ENCODE measurements at regions not wholly inside any gene's neighbourhood (a gene's known extent, or its start where the extent isn't known, plus 50 kb on each side); places are given as distances from the start of the nearest gene placed in this dataset.

DNA sequence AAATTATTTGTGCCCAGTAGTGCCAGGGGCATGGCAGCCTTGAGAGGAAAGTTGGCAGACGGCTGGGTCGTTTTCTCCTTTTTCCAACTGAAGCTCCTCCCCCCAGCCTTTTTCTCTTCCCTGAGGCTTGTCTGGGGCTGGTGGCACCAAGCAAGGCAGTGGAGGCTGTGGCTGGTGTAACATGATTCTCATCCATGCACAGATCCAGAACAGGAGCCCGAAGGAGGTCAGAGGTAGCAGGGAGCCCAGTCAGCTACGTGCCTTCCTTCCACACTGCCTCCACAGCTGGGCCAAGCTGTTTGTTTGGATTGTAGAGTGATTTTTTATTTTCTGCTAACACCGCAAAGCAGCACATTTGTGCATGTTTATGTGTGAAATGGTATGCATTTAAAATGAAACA lies 170.3 kb upstream of the MGAT5 start:
- Histone ChIP-seq H3K9me3 (ENCODE audit: control insufficient read depth in 2 of 2, insufficient read depth in 1 of 2, low read depth in 1 of 2, low read length in 1 of 2) (no peaks in the 10 kb centered on the region), H3K4me1 (ENCODE audit: control insufficient read depth in 3 of 3, insufficient read depth in 2 of 3, low read depth in 1 of 3, low read length in 2 of 3) (peaks cover 0 to 4% (median 4%) of the 10 kb centered on the region in 3 donors), H3K36me3 (ENCODE audit: control insufficient read depth in 3 of 3, insufficient read depth in 2 of 3, low read depth in 1 of 3, low read length in 3 of 3) (no peaks in the 10 kb centered on the region), H3K27ac (ENCODE audit: low read depth in 1 of 3, low read length in 2 of 3) (no peak overlapping the region), H3K4me3 (ENCODE audit: low read depth in 1 of 3, low read length in 3 of 3) (no peak overlapping the region), H3K27me3 (ENCODE audit: control insufficient read depth in 3 of 3, insufficient read depth in 3 of 3, low read length in 3 of 3) (no peaks in the 10 kb centered on the region)
- no peak for FAIRE-seq
- no peak for DNase-seq
- WGBS, 3 donors, result 61 to 75% (median 64%) methylated on average over 5 of the region's 5 CpGs

DNA sequence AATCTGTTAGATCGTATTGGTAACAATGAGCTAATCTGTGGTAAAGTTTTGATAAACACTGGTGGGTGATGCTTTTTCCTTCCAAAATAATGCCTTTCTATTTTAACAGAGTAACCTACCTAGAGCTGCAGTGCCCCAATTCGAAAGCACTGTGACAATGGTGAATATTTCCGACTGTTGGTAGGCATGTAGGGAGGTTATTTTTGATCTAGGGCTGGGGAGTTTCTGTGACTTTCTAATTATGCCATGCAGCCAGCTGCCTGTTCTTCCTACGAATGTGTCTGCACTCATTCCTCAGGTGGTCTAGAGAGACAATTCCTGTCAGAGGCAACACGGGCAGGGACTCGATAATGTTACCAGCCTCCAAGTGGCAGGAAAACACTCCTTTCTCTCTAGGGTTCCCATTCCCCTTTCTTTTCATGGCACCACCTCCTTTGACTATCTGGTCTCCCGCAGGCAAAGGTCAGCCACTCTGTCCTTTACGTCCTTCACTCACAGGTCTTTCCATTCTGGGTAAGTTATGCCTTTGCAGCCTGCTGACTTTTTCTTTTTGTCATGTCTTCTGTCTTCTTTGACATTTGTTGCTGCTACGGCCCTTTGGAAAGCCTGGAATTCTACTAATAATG lies 167.2 kb upstream of the MGAT5 start:
- Histone ChIP-seq H3K9me3 (ENCODE audit: control insufficient read depth in 2 of 2, insufficient read depth in 1 of 2, low read depth in 1 of 2, low read length in 1 of 2) (peaks cover 0 to 5% of the 10 kb centered on the region in 2 donors), H3K27ac (ENCODE audit: low read depth in 1 of 3, low read length in 2 of 3) (no peak overlapping the region), H3K4me3 (ENCODE audit: low read depth in 1 of 3, low read length in 3 of 3) (no peak overlapping the region), H3K4me1 (ENCODE audit: control insufficient read depth in 3 of 3, insufficient read depth in 2 of 3, low read depth in 1 of 3, low read length in 2 of 3) (peaks cover 0 to 4% (median 4%) of the 10 kb centered on the region in 3 donors), H3K27me3 (ENCODE audit: control insufficient read depth in 3 of 3, insufficient read depth in 3 of 3, low read length in 3 of 3) (no peaks in the 10 kb centered on the region), H3K36me3 (ENCODE audit: control insufficient read depth in 3 of 3, insufficient read depth in 2 of 3, low read depth in 1 of 3, low read length in 3 of 3) (no peaks in the 10 kb centered on the region)
- FAIRE-seq (no peak), DNase-seq (peak in 1 of 2 donors; percentile 6)
- WGBS, 3 donors, result 66 to 80% (median 79%) methylated on average over 9 of the region's 9 CpGs

DNA sequence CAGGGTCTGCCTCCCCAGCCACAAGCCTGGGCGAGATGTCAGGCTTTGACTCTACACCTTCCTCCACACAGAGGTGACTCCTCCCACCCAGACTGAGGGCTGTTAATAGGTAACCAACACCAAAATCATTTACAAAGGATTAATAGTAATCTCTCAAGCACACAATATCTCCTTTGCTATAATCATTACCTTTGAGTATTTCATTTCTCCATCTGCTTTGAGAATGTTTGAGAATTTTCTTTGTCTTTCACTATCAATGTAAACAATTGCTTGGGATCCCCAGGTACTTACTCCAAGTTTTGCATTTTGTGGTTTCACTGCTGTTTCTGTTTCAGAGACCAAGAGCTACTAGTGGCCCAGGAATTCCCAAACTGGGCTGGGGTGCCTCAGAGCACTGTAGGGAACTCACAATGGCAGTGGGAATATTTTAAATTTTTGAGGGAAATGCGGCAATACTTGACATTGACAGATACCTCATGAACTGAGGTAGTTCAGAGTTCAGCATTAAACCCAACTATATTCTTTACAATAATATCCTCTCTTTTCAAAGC lies 166.4 kb upstream of the MGAT5 start:
- no peak for FAIRE-seq
- WGBS, 3 donors, result 19 to 55% (median 37%) methylated on average over 2 of the region's 2 CpGs
- H3K36me3 ChIP-seq (ENCODE audit: control insufficient read depth in 3 of 3, insufficient read depth in 2 of 3, low read depth in 1 of 3, low read length in 3 of 3), result no peaks in the 10 kb centered on the region
- no peak overlapping the region for H3K4me3 ChIP-seq (ENCODE audit: low read depth in 1 of 3, low read length in 3 of 3)
- peaks cover 0 to 5% of the 10 kb centered on the region in 2 donors for H3K9me3 ChIP-seq (ENCODE audit: control insufficient read depth in 2 of 2, insufficient read depth in 1 of 2, low read depth in 1 of 2, low read length in 1 of 2)
- peak; percentile 68 to 76 for DNase-seq
- peaks cover 0 to 4% (median 4%) of the 10 kb centered on the region in 3 donors for H3K4me1 ChIP-seq (ENCODE audit: control insufficient read depth in 3 of 3, insufficient read depth in 2 of 3, low read depth in 1 of 3, low read length in 2 of 3)
- no peaks in the 10 kb centered on the region for H3K27me3 ChIP-seq (ENCODE audit: control insufficient read depth in 3 of 3, insufficient read depth in 3 of 3, low read length in 3 of 3)
- H3K27ac ChIP-seq (ENCODE audit: low read depth in 1 of 3, low read length in 2 of 3), result no peak overlapping the region

DNA sequence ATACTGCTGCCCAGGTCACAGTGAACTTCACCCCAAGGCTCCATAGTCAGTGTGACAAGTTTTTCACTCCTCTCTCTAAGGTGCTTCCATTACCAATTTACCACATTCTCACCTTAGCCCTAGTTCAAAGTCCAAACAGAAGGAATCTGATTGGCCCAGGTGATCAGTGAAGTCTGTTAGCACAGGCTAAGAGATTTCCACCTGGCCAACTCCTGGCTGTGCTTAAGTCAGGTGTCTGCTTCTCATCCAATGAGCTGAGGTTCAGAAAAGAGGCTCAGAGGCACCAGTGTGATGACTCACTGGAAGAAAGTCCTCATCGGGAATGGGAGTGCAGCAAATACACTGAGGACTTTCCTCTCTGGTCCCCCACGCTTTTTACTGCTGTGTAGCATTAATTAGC lies 164.4 kb upstream of the MGAT5 start:
- no peaks in the 10 kb centered on the region for H3K27me3 ChIP-seq (ENCODE audit: control insufficient read depth in 3 of 3, insufficient read depth in 3 of 3, low read length in 3 of 3)
- peaks cover 0 to 4% (median 4%) of the 10 kb centered on the region in 3 donors for H3K4me1 ChIP-seq (ENCODE audit: control insufficient read depth in 3 of 3, insufficient read depth in 2 of 3, low read depth in 1 of 3, low read length in 2 of 3)
- FAIRE-seq, result no peak
- H3K27ac ChIP-seq (ENCODE audit: low read depth in 1 of 3, low read length in 2 of 3), result no peak overlapping the region
- no peaks in the 10 kb centered on the region for H3K36me3 ChIP-seq (ENCODE audit: control insufficient read depth in 3 of 3, insufficient read depth in 2 of 3, low read depth in 1 of 3, low read length in 3 of 3)
- H3K9me3 ChIP-seq (ENCODE audit: control insufficient read depth in 2 of 2, insufficient read depth in 1 of 2, low read depth in 1 of 2, low read length in 1 of 2), result peaks cover 0 to 5% of the 10 kb centered on the region in 2 donors
- H3K4me3 ChIP-seq (ENCODE audit: low read depth in 1 of 3, low read length in 3 of 3), result no peak overlapping the region
- 36 to 73% (median 52%) methylated on average over 2 of the region's 2 CpGs for WGBS, 3 donors
- peak; percentile 25 to 76 for DNase-seq

DNA sequence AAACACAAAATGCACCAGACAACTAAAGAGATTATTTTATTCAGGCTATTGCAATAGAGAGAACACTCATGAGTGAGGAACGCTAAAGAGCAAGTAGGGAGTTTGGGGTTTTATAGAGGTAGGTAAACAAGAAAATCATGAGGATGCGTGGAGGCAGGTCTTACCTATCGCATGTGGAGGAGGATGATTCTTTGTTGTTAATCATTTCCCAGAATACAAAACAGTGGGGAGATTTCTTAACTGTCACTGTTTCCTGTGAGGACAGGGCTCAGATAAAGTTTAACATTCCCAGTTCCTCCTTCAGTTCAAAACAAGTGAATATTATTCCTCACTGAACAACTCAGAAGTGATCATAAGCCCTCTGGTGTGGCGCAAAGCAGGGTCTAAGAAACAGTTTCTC lies 156.1 kb upstream of the MGAT5 start:
- no peak for DNase-seq
- no peaks in the 10 kb centered on the region for H3K4me1 ChIP-seq (ENCODE audit: control insufficient read depth in 3 of 3, insufficient read depth in 2 of 3, low read depth in 1 of 3, low read length in 2 of 3)
- 82 to 88% (median 88%) methylated on average over 4 of the region's 4 CpGs for WGBS, 3 donors
- H3K27ac ChIP-seq (ENCODE audit: low read depth in 1 of 3, low read length in 2 of 3), result no peak overlapping the region
- no peaks in the 10 kb centered on the region for H3K36me3 ChIP-seq (ENCODE audit: control insufficient read depth in 3 of 3, insufficient read depth in 2 of 3, low read depth in 1 of 3, low read length in 3 of 3)
- peaks cover 0 to 3% of the 10 kb centered on the region in 2 donors for H3K9me3 ChIP-seq (ENCODE audit: control insufficient read depth in 2 of 2, insufficient read depth in 1 of 2, low read depth in 1 of 2, low read length in 1 of 2)
- no peak for FAIRE-seq
- no peak overlapping the region for H3K4me3 ChIP-seq (ENCODE audit: low read depth in 1 of 3, low read length in 3 of 3)
- H3K27me3 ChIP-seq (ENCODE audit: control insufficient read depth in 3 of 3, insufficient read depth in 3 of 3, low read length in 3 of 3), result peaks cover 0 to 7% (median 0%) of the 10 kb centered on the region in 3 donors

DNA sequence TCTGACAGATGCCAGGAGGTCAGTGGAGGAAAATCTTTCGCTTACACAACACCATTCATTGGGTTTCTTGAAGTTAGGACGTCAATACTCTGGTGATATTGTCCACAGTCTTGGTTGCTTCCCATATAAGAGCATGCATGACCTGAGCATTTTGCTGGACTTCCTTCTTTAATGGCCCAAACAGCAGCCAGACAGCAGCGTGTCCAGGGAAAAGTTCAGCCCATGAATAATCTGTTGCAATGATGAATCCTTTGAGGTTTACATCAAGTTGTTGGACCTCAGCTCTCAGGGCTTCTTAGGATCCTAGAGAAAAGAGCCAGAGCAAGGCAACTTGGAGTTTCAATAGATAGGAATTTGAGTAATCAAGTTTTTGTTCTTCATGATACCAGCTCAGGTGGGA lies 155.6 kb upstream of the MGAT5 start:
- H3K9me3 ChIP-seq (ENCODE audit: control insufficient read depth in 2 of 2, insufficient read depth in 1 of 2, low read depth in 1 of 2, low read length in 1 of 2), result peaks cover 0 to 3% of the 10 kb centered on the region in 2 donors
- FAIRE-seq (no peak), DNase-seq (no peak)
- H3K27me3 ChIP-seq (ENCODE audit: control insufficient read depth in 3 of 3, insufficient read depth in 3 of 3, low read length in 3 of 3), result peaks cover 0 to 7% (median 0%) of the 10 kb centered on the region in 3 donors
- no peaks in the 10 kb centered on the region for H3K4me1 ChIP-seq (ENCODE audit: control insufficient read depth in 3 of 3, insufficient read depth in 2 of 3, low read depth in 1 of 3, low read length in 2 of 3)
- H3K4me3 ChIP-seq (ENCODE audit: low read depth in 1 of 3, low read length in 3 of 3), result no peak overlapping the region
- WGBS, 3 donors, result 77 to 81% (median 79%) methylated on average over 3 of the region's 3 CpGs
- H3K27ac ChIP-seq (ENCODE audit: low read depth in 1 of 3, low read length in 2 of 3), result no peak overlapping the region
- H3K36me3 ChIP-seq (ENCODE audit: control insufficient read depth in 3 of 3, insufficient read depth in 2 of 3, low read depth in 1 of 3, low read length in 3 of 3), result no peaks in the 10 kb centered on the region

DNA sequence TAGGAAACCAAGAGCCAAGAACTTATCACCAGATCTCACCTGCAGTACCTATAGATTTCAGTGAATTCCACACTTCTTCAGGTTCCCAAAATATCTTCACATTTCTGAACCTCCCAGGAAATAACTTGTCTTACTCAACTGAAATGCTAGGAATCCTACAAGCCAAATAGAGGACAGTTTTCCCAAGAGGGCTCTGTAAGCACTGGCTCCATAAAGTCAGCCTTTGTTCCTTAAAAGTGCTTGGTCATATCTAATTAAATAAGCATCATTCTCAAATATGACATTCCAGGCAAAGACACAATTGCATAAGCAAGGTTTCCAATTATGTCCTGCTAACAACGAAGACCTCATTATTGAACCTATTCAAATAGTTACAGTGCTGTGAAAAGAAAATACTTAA lies 154.6 kb upstream of the MGAT5 start:
- FAIRE-seq, result no peak
- no peak overlapping the region for H3K4me3 ChIP-seq (ENCODE audit: low read depth in 1 of 3, low read length in 3 of 3)
- H3K27ac ChIP-seq (ENCODE audit: low read depth in 1 of 3, low read length in 2 of 3), result no peak overlapping the region
- H3K36me3 ChIP-seq (ENCODE audit: control insufficient read depth in 3 of 3, insufficient read depth in 2 of 3, low read depth in 1 of 3, low read length in 3 of 3), result no peaks in the 10 kb centered on the region
- 76 to 85% (median 83%) methylated on average over 1 of the region's 1 CpG for WGBS, 3 donors
- H3K9me3 ChIP-seq (ENCODE audit: control insufficient read depth in 2 of 2, insufficient read depth in 1 of 2, low read depth in 1 of 2, low read length in 1 of 2), result peaks cover 0 to 3% of the 10 kb centered on the region in 2 donors
- DNase-seq, result no peak
- no peaks in the 10 kb centered on the region for H3K4me1 ChIP-seq (ENCODE audit: control insufficient read depth in 3 of 3, insufficient read depth in 2 of 3, low read depth in 1 of 3, low read length in 2 of 3)
- H3K27me3 ChIP-seq (ENCODE audit: control insufficient read depth in 3 of 3, insufficient read depth in 3 of 3, low read length in 3 of 3), result peaks cover 0 to 7% (median 0%) of the 10 kb centered on the region in 3 donors

DNA sequence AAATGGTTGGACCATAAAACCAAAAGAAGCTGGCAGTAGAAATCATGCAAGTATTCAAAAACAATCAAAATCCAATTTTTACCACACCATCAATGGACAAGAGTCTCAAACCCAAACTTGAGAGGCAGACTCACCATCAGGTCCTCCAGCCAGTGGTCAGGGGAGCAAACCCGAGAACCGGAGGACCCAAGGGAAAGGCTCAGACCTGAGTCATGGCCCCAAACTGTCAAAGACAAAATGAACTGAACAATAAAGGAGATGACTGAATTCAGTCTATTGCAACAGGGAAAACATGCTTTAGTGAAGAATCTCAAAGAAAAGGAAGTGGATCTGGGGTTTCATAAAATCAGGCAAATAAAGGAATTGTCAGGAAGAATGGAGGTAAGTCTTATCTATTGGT lies 150.7 kb upstream of the MGAT5 start:
- H3K27ac ChIP-seq (ENCODE audit: low read depth in 1 of 3, low read length in 2 of 3), result no peak overlapping the region
- WGBS, 3 donors, result 89 to 97% (median 95%) methylated on average over 2 of the region's 2 CpGs
- FAIRE-seq (no peak), DNase-seq (no peak)
- no peaks in the 10 kb centered on the region for H3K9me3 ChIP-seq (ENCODE audit: control insufficient read depth in 2 of 2, insufficient read depth in 1 of 2, low read depth in 1 of 2, low read length in 1 of 2)
- no peaks in the 10 kb centered on the region for H3K27me3 ChIP-seq (ENCODE audit: control insufficient read depth in 3 of 3, insufficient read depth in 3 of 3, low read length in 3 of 3)
- H3K4me1 ChIP-seq (ENCODE audit: control insufficient read depth in 3 of 3, insufficient read depth in 2 of 3, low read depth in 1 of 3, low read length in 2 of 3), result no peaks in the 10 kb centered on the region
- no peak overlapping the region for H3K4me3 ChIP-seq (ENCODE audit: low read depth in 1 of 3, low read length in 3 of 3)
- H3K36me3 ChIP-seq (ENCODE audit: control insufficient read depth in 3 of 3, insufficient read depth in 2 of 3, low read depth in 1 of 3, low read length in 3 of 3), result no peaks in the 10 kb centered on the region

DNA sequence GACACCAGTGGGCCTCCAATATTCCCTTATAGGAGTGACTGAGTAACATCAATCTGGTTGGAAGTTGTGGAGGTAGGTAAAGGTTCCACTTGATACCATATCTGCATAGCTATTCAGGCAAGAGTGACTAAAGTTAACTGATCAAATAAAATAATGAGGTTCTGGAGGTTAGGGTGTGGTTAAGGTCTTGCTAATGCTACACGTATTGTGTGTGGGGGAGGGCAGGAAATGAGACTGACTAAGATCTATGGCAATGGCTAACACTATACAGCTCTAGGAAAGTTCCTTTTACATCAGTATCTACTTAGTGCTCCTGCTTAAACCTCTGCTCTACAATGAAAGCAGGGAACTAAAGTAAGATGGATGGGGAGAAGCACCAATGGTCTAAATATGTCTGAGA lies 149.1 kb upstream of the MGAT5 start:
- 8 to 26% (median 12%) methylated on average over 1 of the region's 1 CpG for WGBS, 3 donors
- no peak for FAIRE-seq
- Histone ChIP-seq H3K27ac (ENCODE audit: low read depth in 1 of 3, low read length in 2 of 3) (no peak overlapping the region), H3K4me3 (ENCODE audit: low read depth in 1 of 3, low read length in 3 of 3) (no peak overlapping the region), H3K9me3 (ENCODE audit: control insufficient read depth in 2 of 2, insufficient read depth in 1 of 2, low read depth in 1 of 2, low read length in 1 of 2) (peaks cover 0 to 3% of the 10 kb centered on the region in 2 donors), H3K36me3 (ENCODE audit: control insufficient read depth in 3 of 3, insufficient read depth in 2 of 3, low read depth in 1 of 3, low read length in 3 of 3) (no peaks in the 10 kb centered on the region), H3K4me1 (ENCODE audit: control insufficient read depth in 3 of 3, insufficient read depth in 2 of 3, low read depth in 1 of 3, low read length in 2 of 3) (no peaks in the 10 kb centered on the region), H3K27me3 (ENCODE audit: control insufficient read depth in 3 of 3, insufficient read depth in 3 of 3, low read length in 3 of 3) (no peaks in the 10 kb centered on the region)
- peak in 1 of 2 donors; percentile 60 for DNase-seq
